Hematopoietic multipotent progenitor cell treated with erythropoietin and hydrocortisone succinate and interleukin-3 and kit ligand, for 4 days (in vitro differentiated cells): ENCODE measurements at regions not wholly inside any gene's neighbourhood (a gene's known extent, or its start where the extent isn't known, plus 50 kb on each side); places are given as distances from the start of the nearest gene placed in this dataset.
"Not testable (repeated sequence)": the region's sequence is repeated elsewhere in the genome, so short reads cannot be mapped to it uniquely, and the experiment has no call there.

Experiments
- DNase-seq: peaks from one replicate; pipeline ENCODE4 v3.0.0-alpha.2; 2015

DNA sequence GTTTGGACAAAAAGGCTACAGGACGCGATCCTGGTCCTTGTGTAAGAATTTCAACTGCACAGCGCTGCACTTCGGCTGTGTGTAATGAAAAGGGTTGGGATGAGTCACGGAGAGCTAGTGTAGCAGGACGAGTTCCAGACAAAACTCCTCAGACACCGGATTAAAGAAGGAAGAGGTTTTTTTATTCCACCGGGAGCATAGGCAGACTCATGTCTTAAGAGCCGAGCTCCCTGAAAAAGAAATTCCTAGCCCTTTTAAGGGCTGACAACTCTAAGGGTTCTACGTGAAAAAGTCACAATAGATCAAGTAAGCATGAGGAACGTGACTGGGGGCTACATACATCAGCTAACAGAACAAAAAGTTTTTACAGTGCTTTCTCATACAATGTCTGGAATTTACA, 54.8 kb upstream of the FAM90A1 start:
- not testable (repeated sequence) for DNase-seq

DNA sequence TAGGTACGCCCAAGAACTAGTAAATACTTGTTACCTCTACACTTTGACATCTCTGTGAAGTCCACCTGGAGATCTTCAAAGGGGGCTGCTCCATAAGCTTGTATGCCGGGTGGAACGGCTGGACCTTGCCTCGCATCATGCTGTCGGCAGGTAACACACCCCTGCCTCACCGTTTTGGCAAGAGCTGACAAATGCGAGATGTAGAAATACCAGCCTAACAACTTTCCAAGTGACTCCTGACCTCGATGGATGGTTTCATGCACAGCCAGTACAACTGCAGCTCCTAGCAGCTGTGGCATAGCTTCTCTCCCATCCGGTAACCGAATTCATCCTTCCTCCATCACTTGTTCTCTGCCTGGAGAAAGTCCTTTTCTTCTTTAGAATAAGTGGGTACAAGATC, 58.3 kb upstream of the FAM90A1 start:
- not testable (repeated sequence) for DNase-seq

DNA sequence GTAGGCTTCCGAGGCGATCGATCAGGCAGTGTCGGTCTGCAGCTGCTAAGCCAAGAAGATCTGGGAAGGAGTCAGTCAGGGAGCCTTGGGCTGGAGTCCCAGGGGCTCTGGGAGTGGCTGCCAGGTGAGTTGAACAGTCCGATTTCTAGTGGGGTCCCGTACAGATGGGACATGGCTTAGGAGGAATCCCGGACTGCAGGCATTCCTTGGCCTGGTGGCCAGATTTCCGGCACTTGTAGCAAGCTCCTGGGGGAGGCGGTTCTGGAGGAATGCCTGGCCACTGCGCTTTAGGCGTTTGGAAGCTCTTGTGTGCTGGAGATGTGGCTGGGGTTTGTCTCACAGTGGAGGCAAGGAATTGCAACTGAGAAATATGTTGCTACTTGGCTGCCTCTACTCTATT, 64.3 kb upstream of the FAM90A1 start:
- not testable (repeated sequence) for DNase-seq

DNA sequence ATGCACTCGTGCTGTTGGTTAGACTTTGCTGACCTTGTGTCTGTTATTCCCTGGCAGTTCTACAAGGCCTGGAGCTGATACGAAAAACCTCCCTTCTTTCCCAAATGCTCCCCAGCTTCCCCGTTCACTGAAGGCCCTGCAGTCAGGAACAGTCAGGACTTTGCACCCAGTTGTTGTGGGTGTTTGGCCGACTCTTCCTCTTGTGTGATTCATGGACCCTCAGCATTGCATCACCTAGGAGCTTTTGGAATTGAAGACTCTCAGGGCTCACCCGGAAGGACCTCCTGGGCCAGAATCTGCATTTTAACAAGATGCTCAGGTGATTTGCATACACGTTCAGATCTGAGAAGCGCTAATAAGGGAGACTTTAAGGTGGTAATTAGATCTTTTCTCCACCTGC, 67.2 kb upstream of the FAM90A1 start:
- DNase-seq, result not testable (repeated sequence)

DNA sequence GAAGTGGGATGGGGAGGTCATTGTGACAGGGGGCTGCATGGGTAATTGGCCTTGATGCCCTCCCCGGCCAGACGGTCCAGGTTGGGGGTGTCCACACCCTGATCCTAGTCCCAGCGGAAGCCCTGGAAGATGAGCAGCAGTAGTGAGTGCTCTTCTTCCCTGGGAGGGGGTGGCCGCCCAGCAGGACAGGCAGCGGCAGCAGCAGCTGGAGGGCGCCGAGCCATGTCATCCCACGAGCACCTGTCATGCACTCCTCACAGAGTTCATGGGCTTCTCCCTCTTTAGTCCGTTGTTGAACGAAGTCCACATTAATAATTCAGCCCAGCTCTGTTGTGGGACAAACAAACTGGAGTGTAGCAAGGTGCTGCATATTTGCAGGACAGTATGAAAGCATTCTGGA, 81.2 kb upstream of the FAM90A1 start:
- not testable (repeated sequence) for DNase-seq

DNA sequence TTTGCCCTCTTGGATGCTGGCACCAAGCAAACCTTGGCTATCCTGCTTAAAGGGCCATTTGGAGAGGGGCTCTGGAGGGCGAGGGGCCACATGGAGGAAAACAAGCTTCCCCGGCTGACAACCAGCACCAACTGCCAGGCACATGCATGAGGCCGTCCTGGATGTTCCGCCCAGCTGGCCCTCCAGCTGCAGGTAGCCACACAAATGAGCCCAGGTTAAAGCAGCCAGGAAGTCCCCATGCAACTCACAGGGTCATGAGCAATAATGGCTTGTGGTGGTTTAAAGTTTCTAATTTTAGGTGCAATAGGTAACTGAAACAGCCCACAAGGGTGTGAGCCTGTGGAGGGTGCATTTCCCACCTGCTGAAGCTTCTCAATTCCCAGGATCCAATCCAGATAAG, 88.6 kb upstream of the FAM90A1 start:
- DNase-seq, result not testable (repeated sequence)

DNA sequence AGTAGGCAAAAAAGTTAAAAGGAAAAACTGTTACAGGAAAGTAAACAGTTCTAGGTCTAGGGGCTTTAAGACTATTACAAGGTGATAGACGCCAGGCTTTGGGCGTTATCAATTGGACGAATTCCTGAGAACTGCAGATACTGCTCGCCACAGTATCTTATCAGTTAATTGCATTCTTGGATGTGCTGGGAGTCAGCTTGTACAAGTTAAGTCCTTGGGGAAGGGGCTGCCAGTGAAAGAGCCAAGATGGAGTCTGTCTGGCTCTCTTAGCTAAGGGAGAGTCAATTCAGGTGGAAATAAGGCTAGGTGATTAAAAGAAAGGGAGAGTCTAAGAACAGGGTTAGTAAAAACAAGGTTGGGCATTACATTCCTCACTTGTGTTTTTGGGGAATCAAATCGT, 90.3 kb upstream of the FAM90A1 start:
- DNase-seq, result peak; percentile 53

DNA sequence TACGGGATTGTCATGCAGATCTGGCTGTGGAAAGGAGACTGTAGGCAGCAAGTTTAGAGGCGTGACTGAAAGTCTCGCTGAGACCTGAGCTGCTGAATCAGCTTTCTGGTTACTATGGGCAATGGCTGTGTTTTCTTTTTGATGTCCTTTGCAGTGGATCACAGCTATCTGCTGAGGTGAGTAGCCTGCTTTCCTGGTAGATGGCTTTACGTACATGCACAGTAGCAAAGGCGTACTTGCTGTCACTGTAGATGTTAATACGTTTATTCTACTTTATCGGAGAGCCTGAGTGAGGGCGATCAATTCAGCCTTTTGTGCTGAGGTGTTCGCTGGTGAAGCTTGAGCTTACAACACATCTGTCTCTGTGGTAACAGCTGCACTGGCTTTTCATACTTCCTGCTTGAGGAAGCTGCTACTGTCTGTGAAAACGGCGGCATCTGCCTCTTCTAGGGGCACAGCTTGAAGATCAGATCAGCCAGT, 92.9 kb upstream of the FAM90A1 start:
- peak; percentile 86 for DNase-seq

DNA sequence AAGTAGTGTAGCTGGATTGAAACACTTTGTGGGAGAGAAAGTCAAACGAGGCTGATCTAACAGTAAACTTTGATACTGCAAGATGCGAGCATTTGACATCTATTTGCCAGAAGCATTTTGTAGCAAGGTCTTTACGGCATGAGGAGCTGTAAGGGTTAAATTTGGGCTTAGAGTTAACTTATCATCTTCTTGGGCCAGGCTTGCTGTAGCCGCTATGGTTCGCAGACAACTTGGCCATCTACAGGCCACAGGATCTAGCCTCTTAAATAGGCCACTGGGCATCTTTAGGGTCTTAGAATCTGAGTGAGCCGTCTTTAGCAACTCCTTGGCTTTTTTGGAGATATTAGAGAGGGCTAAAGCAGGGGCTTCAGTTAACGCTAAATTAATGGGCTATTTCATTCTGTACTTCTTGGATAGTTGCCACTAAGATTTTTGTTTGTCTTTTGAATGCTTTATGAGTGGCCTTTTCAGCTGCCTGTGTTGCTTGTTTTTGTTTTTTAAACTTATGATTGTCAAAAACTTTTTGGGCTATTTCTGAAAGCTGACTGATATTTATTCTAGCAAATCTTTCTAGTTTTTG, 93.5 kb upstream of the FAM90A1 start:
- peak; percentile 42 for DNase-seq

DNA sequence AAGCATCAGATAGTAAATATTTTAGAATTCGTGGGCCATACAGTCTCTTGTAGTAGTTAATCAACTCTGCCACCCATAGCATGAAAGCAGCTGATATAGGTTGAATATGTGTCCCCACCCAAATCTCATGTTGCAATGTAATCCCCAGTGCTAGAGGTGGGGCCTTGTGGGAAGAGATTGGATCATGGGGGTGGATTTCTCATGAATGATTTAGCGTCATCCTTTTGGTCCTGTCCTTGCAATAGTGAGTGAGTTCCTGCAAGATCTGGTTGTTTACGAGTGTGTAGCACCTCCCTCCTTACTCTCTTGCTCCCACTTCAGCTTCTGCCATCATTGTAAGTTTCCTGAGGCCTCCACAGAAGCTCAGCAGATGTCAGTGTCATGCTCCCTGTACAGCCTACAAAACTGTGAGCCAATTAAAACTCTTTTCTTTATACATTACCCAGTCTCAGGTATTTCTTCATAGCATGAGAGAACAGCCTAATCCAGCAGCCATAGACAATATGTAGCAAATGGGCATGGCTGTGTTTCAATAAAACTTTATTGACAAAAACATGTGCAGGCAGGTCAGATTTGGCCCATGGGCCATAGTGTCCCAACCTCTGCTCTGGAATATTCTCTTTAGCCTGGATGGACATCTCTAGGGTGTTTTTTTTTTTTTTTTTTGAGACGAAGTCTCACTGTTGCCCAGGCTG, 97.9 kb upstream of the FAM90A1 start:
- DNase-seq, result peak; percentile 82

DNA sequence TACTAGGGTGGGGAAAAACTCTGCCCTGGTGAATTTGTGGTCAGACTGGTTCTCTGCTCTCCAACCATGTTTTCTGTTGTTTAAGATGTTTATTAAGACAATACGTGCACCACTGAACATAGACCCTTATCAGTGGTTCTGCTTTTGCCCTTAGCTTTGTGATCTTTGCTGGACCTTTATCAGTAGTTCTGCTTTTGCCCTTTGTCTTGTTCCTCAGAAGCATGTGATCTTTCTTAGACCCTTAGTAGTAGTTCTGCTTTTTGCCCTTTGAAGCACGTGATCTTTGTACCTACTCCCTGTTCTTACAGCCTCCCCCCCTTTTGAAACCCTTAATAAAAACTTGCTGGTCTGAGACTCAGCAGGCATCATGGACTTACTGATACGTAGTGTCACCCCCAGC, 101.4 kb upstream of the FAM90A1 start:
- DNase-seq, result peak; percentile 78

DNA sequence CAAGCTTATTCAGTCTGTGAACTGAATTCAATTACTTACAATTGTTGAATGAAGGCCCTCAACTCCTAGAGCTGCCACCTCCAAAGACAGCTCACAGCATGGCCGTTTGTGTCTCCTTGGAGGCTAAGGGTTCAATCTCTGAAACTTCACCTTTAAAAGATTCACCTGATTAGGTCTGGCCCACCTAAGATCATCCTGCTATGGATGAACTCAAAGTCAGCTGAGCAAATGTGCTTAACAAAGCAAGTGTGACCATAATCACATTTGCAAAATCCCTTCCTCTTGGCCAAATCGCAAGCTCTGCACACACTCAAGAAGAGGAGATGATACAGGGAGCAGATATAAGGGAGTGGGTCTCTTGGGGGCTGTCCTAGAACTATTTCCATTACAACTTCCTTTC, 105.0 kb upstream of the FAM90A1 start:
- DNase-seq, result not testable (repeated sequence)

DNA sequence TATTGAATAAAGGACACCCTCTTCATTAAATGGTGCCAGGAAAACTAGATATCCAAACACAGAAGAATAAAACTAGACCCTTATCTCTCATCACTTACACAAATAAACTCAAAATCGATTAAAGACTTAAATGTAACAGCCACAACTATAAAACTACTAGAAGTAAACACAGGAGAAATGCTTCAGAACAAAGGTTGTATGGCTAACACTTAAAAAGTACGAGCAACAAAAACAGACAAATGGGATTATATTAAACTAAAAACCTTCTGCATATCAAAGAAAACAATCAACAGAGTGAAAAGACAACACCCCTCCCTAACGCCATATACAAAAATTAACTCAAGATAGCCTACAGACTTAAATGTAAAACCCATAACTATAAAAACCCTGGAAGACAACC, 104.7 kb upstream of the CLEC6A start:
- DNase-seq, result not testable (repeated sequence)

DNA sequence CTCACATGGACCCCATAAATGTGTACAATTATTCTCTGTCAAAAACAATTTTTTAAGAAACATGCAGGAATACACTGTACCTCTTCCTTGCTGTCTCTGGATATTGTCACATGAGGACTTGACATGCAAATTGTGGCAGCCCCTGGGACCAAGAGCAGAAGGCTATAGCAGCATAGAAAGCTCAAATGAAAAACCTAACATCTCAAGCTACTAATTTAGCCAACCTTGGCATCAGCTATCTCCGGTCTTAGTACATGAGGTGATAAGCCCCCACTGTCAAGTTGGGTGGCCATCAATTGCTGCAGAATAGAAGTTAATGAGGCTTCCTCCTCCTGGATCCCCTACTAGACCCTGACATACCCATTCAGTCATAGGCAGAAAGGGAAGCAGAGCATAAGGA, 101.0 kb upstream of the CLEC6A start:
- DNase-seq, result not testable (repeated sequence)

DNA sequence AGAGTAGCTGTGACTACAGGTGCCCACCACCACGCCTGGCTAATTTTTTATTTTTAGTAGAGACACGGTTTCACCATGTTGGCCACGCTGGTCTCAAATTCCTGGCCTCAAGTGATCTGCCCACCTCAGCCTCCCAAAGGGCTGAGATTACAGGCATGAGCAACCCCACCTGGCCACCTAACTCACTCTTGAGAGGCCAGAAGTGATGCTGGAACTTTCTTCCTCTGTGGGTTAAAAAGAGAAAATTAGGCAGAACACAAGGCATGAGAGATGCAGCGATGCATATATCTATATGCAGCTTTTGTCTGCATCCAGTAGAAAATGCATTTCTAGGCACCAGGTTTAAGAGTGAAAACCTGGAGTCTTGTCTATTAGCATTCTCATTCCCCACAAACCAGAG, 100.2 kb upstream of the CLEC6A start:
- DNase-seq, result not testable (repeated sequence)

DNA sequence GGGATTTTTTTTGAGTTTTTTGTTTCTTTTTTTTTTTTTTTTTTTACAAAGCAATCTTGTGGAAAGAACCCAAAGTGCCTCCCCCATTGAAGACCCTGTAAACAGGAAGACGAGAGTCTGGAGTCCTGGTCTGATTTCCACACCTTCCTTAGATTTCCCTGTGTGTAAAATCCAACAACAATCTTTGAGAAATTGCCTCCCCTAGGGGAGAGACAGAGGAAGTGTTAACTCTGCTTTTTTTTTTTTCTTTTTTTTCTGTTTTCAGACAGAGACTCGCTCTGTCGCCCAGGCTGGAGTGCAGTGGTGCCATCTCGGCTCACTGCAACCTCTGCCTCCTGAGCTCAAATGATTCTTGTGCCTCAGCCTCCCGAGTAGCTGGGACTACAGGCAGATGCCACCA, 82.0 kb upstream of the CLEC6A start:
- DNase-seq, result peak; percentile 61

DNA sequence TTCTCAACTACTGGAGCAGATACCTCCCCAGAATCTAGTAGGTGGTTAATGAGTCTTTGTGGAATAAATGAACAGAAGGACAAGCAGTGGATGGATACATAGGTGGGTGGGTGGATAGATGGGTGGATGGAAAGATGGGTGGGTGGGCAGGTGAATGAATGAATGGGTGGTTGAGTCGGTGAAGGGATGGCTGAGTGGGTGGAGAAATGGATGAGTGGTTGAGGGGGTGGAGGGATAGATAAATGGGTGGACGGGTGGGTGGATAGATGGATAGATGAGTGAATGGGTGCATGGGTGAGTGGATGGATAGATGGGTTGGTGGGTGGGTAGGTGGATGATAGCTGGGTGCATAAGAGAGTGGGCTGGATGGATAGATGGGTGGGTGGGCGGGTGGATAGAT, 80.6 kb upstream of the CLEC6A start:
- not testable (repeated sequence) for DNase-seq

DNA sequence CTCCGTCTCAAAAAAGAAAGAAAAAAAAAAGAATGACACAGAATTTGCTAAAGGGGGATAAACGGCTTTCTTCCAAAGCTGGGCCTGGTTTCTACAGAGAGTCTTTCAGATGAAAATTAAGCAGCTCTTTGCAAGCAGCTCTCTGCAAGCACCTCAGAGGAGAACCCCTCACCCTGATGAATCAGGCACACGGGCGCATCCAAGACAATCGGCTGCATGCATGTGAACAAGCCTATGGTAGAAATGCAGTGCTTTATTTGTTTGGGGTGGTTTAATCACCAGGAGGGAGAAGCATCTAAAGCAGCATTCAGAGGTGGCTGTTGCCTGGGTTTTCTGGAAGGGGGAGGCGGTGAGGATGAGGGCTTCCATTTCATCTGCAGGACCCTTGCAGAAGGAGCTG, 78.0 kb upstream of the CLEC6A start:
- DNase-seq, result not testable (repeated sequence)

DNA sequence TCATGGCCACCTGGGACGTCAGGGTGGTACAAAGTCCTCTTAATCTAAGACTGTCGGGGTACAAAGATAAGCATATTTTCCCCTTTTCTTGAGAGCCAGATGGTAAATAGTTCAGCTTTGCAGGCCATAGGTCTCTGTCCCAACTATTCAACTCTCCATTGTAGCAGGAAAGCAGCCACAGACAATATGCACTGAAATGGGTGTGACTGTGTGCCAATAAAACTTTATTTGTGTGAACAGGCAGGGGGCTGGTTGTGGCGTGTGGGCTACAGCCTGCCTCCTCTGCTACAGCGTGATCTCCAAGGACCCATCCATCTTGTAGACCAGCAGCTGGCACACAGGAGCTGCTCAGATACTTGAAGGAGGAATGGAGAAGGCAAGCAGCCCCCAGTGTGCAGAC, 73.2 kb upstream of the CLEC6A start:
- DNase-seq, result not testable (repeated sequence)

DNA sequence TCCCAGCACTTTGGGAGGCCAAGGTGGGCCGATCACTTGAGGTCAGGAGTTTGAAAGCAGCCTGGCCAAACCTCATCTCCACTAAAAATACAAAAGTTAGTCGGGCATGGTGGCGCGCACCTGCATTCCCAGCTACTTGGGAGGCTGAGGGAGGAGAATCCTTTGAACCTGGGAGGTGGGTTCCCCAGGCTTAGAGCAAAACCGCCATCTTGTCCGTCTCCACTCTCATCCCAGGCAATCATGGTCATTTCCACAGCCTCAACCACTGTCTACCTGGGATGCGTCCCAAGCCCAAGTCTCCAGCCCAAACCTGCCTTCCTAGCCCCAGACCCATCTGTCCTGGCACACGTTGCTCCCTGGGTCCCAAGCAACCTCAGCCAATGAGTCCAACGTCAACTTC, 71.1 kb upstream of the CLEC6A start:
- not testable (repeated sequence) for DNase-seq

DNA sequence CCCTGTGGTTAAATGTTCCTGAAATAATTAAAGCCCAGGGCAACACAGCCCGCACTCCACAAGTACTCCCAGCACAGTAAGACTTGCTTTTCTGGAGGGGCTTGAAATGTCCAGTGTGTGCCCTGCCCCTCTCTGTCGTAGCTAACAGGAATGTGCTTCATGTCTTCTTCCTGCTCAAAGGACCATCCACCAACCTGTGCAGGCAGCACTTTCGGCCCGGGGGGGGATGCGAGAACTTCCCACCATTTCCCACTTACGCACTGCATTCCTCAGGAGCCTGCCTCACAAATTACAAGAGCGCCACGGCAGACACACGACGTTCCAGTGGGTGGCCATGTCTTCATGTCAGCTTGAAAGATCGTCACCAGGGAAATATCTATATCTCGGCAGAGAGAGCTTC, 70.3 kb upstream of the CLEC6A start:
- not testable (repeated sequence) for DNase-seq

DNA sequence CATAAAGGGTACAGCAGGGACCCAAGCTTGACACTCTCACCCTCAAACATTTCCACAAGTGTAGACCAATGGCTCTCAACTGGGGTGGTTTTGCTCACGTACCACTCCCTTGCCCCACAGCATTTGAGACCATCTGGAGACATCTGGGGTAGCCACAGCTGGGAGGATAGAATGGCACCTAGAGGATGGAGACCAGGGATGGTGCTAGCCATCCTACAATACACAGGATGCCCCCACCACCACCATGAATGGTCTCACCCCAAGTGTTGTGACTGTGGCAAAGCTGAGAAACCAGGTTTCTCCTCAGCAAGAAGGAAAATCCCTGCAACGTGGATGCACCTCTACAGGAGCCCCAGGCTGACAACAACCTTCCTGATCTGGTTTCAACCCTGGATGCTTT, 69.1 kb upstream of the CLEC6A start:
- DNase-seq, result not testable (repeated sequence)

DNA sequence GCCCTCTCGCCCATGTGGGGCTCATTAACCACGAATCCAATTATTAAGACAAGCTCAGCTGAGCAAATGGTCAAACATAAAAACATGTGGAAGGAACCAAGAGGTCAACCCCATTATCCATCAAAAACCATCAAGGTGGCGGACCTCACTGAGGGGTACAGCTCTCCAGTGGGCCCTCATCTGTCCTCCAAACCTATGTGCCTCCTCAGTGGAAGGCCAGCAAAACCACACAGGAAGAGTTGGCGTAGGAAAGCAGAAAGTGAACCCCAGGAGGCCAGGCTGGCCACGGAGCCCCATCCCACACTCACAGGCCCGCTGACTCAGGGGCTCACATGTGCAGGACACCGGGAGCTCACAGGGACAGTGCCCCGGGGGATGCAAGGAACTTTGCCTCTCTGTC, 66.5 kb upstream of the CLEC6A start:
- DNase-seq, result not testable (repeated sequence)

DNA sequence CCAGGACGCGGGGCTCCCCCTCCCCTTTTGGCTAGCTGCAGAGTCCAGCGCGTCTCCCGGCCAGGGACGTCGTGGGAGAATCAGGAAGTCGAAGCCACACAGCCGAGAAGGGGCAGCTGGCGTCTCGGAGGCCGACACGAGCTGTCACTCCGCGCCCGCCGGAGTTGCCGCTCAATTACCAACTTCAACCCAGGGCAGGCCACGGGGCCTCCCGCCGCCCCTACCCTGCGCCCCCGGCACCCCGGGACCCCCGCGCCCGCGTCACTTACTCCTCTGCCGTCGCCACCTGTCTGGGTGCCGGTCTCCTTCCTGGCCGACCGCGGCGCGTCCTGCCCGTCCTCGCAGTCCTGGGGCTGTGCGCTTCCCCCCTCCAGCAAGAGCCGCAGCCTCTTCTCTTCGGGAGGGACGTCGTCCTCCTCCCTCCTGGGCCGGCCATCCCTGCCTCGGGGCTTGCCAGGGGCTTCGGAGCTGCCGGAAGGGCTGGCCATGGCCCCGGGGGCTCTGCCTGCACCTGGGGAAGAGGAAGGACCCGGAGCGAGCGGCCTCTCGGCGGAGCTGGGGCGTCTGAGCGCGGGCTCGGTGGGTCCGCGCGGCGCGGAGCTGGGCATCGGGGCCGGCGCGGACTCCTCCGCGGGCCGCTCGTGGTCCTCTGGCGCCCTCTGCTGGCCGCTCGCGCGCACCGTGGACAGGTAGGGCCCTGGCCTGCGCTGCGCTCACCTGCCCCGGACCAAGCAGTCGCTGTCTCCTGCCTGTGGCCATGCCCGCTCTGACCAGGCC, 65.6 kb upstream of the CLEC6A start:
- peak; percentile 60 for DNase-seq
